ENCODE measurements at regions not wholly inside any gene's neighbourhood (a gene's known extent, or its start where the extent isn't known, plus 50 kb on each side); places are given as distances from the start of the nearest gene placed in this dataset.

GRCh38 chr20:24868396-24868927 is 80.6 kb upstream of the CST7 start:
- no peak overlapping the region for H2BK120ac ChIP-seq (ENCODE audit: low read depth, low read length)
- H3K4me3 ChIP-seq (ENCODE audit: low read length): no peak overlapping the region
- H2BK5ac ChIP-seq (ENCODE audit: low read length): no peak overlapping the region
- no peak overlapping the region for H2BK15ac ChIP-seq (replicated peaks; ENCODE audit: low read depth)
- H3K36me3 ChIP-seq (ENCODE audit: control insufficient read depth, insufficient read depth, low read length): no peaks in the 10 kb centered on the region
- H3K23ac ChIP-seq (ENCODE audit: low read length): no peak overlapping the region
- no peak overlapping the region for H3K4ac ChIP-seq (ENCODE audit: low read depth, low read length)
- no peak overlapping the region for H4K5ac ChIP-seq (ENCODE audit: low read length)
- no peak overlapping the region for H3K9ac ChIP-seq (ENCODE audit: low read length)
- H3K4me2 ChIP-seq (ENCODE audit: low read length): no peak overlapping the region
- H3K4me1 ChIP-seq (ENCODE audit: control insufficient read depth, low read depth, low read length): no peaks in the 10 kb centered on the region
- WGBS (ENCODE audit: extremely low coverage, insufficient coverage, low lambda C conversion rate): no CpG with 5 or more reads among the region's 10 CpGs
- H3K27ac ChIP-seq (ENCODE audit: low read depth, low read length): no peak overlapping the region
- no peaks in the 10 kb centered on the region for H3K27me3 ChIP-seq (ENCODE audit: insufficient read depth, low read length, poor library complexity)
- H2AK5ac ChIP-seq (ENCODE audit: low read length): no peak overlapping the region
- no peak overlapping the region for H3K56ac ChIP-seq (ENCODE audit: low read length)
- no peak overlapping the region for H4K8ac ChIP-seq (ENCODE audit: low read depth, low read length)
- no peak for DNase-seq
- no peaks in the 10 kb centered on the region for H3K79me2 ChIP-seq (ENCODE audit: control insufficient read depth, insufficient read depth, low read length)
- H3K18ac ChIP-seq (ENCODE audit: low read length): no peak overlapping the region
- no peaks in the 10 kb centered on the region for H3K79me1 ChIP-seq (ENCODE audit: low read length)

- DNase-seq: no peak
- H3K4me1 ChIP-seq (ENCODE audit: control insufficient read depth, low read depth, low read length): no peaks in the 10 kb centered on the region
- no peak overlapping the region for H3K4ac ChIP-seq (ENCODE audit: low read depth, low read length)
- H3K27me3 ChIP-seq (ENCODE audit: insufficient read depth, low read length, poor library complexity): no peaks in the 10 kb centered on the region
- H2AK5ac ChIP-seq (ENCODE audit: low read length): no peak overlapping the region
- H3K79me1 ChIP-seq (ENCODE audit: low read length): no peaks in the 10 kb centered on the region
- H3K18ac ChIP-seq (ENCODE audit: low read length): no peak overlapping the region
- no peak overlapping the region for H2BK120ac ChIP-seq (ENCODE audit: low read depth, low read length)
- no CpG with 5 or more reads among the region's 6 CpGs for WGBS (ENCODE audit: extremely low coverage, insufficient coverage, low lambda C conversion rate)
- H3K23ac ChIP-seq (ENCODE audit: low read length): no peak overlapping the region
- no peak overlapping the region for H3K4me2 ChIP-seq (ENCODE audit: low read length)
- no peak overlapping the region for H3K27ac ChIP-seq (ENCODE audit: low read depth, low read length)
- no peak overlapping the region for H3K56ac ChIP-seq (ENCODE audit: low read length)
- H4K8ac ChIP-seq (ENCODE audit: low read depth, low read length): no peak overlapping the region
- no peak overlapping the region for H2BK5ac ChIP-seq (ENCODE audit: low read length)
- no peaks in the 10 kb centered on the region for H3K79me2 ChIP-seq (ENCODE audit: control insufficient read depth, insufficient read depth, low read length)
- H3K36me3 ChIP-seq (ENCODE audit: control insufficient read depth, insufficient read depth, low read length): no peaks in the 10 kb centered on the region
- no peak overlapping the region for H4K5ac ChIP-seq (ENCODE audit: low read length)
- no peak overlapping the region for H3K4me3 ChIP-seq (ENCODE audit: low read length)
- no peak overlapping the region for H3K9ac ChIP-seq (ENCODE audit: low read length)
- H2BK15ac ChIP-seq (replicated peaks; ENCODE audit: low read depth): no peak overlapping the region
Observed at GRCh38 chr20:24868959-24869358, 80.1 kb upstream of the CST7 start.

GRCh38 chr20:24870057-24870456 is 79.0 kb upstream of the CST7 start:
- Histone ChIP-seq H3K4me3 (ENCODE audit: low read length) (no peak overlapping the region), H3K36me3 (ENCODE audit: control insufficient read depth, insufficient read depth, low read length) (no peaks in the 10 kb centered on the region), H3K4ac (ENCODE audit: low read depth, low read length) (no peak overlapping the region), H3K4me1 (ENCODE audit: control insufficient read depth, low read depth, low read length) (no peaks in the 10 kb centered on the region), H3K56ac (ENCODE audit: low read length) (no peak overlapping the region), H4K8ac (ENCODE audit: low read depth, low read length) (no peak overlapping the region), H2BK15ac (replicated peaks; ENCODE audit: low read depth) (no peak overlapping the region), H3K27me3 (ENCODE audit: insufficient read depth, low read length, poor library complexity) (no peaks in the 10 kb centered on the region), H2AK5ac (ENCODE audit: low read length) (no peak overlapping the region), H3K18ac (ENCODE audit: low read length) (no peak overlapping the region), H3K9ac (ENCODE audit: low read length) (no peak overlapping the region), H2BK5ac (ENCODE audit: low read length) (no peak overlapping the region), H4K5ac (ENCODE audit: low read length) (no peak overlapping the region), H3K23ac (ENCODE audit: low read length) (no peak overlapping the region), H3K79me1 (ENCODE audit: low read length) (no peaks in the 10 kb centered on the region), H2BK120ac (ENCODE audit: low read depth, low read length) (no peak overlapping the region), H3K79me2 (ENCODE audit: control insufficient read depth, insufficient read depth, low read length) (no peaks in the 10 kb centered on the region), H3K4me2 (ENCODE audit: low read length) (no peak overlapping the region), H3K27ac (ENCODE audit: low read depth, low read length) (no peak overlapping the region)
- no peak for DNase-seq
- no CpG with 5 or more reads among the region's 3 CpGs for WGBS (ENCODE audit: extremely low coverage, insufficient coverage, low lambda C conversion rate)

- Histone ChIP-seq H3K79me2 (ENCODE audit: control insufficient read depth, insufficient read depth, low read length) (no peaks in the 10 kb centered on the region), H3K18ac (ENCODE audit: low read length) (no peak overlapping the region), H3K27ac (ENCODE audit: low read depth, low read length) (no peak overlapping the region)
Observed at GRCh38 chr20:24870881-24871280, 78.2 kb upstream of the CST7 start.

GRCh38 chr20:24871480-24872213 is 77.4 kb upstream of the CST7 start:
- Histone ChIP-seq H2BK120ac (ENCODE audit: low read depth, low read length) (no peak overlapping the region), H2BK5ac (ENCODE audit: low read length) (no peak overlapping the region)

More at GRCh38 chr20:24870881-24871280, 78.2 kb upstream of the CST7 start:
- H3K27me3 ChIP-seq (ENCODE audit: insufficient read depth, low read length, poor library complexity): no peaks in the 10 kb centered on the region
- H3K4ac ChIP-seq (ENCODE audit: low read depth, low read length): no peak overlapping the region
- no peak overlapping the region for H2AK5ac ChIP-seq (ENCODE audit: low read length)
- H4K8ac ChIP-seq (ENCODE audit: low read depth, low read length): no peak overlapping the region
- no peak overlapping the region for H3K56ac ChIP-seq (ENCODE audit: low read length)
- no CpG with 5 or more reads among the region's 8 CpGs for WGBS (ENCODE audit: extremely low coverage, insufficient coverage, low lambda C conversion rate)
- H4K5ac ChIP-seq (ENCODE audit: low read length): no peak overlapping the region
- H3K79me1 ChIP-seq (ENCODE audit: low read length): no peaks in the 10 kb centered on the region
- no peak overlapping the region for H2BK15ac ChIP-seq (replicated peaks; ENCODE audit: low read depth)
- H3K4me1 ChIP-seq (ENCODE audit: control insufficient read depth, low read depth, low read length): no peaks in the 10 kb centered on the region
- no peak overlapping the region for H2BK120ac ChIP-seq (ENCODE audit: low read depth, low read length)
- no peak overlapping the region for H3K4me2 ChIP-seq (ENCODE audit: low read length)
- H3K9ac ChIP-seq (ENCODE audit: low read length): no peak overlapping the region
- no peak for DNase-seq
- H3K23ac ChIP-seq (ENCODE audit: low read length): no peak overlapping the region
- no peaks in the 10 kb centered on the region for H3K36me3 ChIP-seq (ENCODE audit: control insufficient read depth, insufficient read depth, low read length)
- no peak overlapping the region for H2BK5ac ChIP-seq (ENCODE audit: low read length)
- H3K4me3 ChIP-seq (ENCODE audit: low read length): no peak overlapping the region

More at GRCh38 chr20:24871480-24872213, 77.4 kb upstream of the CST7 start:
- no peaks in the 10 kb centered on the region for H3K79me1 ChIP-seq (ENCODE audit: low read length)
- H3K18ac ChIP-seq (ENCODE audit: low read length): no peak overlapping the region
- no peak overlapping the region for H3K56ac ChIP-seq (ENCODE audit: low read length)
- no peaks in the 10 kb centered on the region for H3K36me3 ChIP-seq (ENCODE audit: control insufficient read depth, insufficient read depth, low read length)
- no peaks in the 10 kb centered on the region for H3K4me1 ChIP-seq (ENCODE audit: control insufficient read depth, low read depth, low read length)
- no peak overlapping the region for H3K4me3 ChIP-seq (ENCODE audit: low read length)
- no peak for DNase-seq
- WGBS (ENCODE audit: extremely low coverage, insufficient coverage, low lambda C conversion rate): no CpG with 5 or more reads among the region's 13 CpGs
- no peak overlapping the region for H3K4ac ChIP-seq (ENCODE audit: low read depth, low read length)
- no peak overlapping the region for H3K9ac ChIP-seq (ENCODE audit: low read length)
- no peak overlapping the region for H4K5ac ChIP-seq (ENCODE audit: low read length)
- no peak overlapping the region for H2BK15ac ChIP-seq (replicated peaks; ENCODE audit: low read depth)
- no peak overlapping the region for H3K23ac ChIP-seq (ENCODE audit: low read length)
- no peak overlapping the region for H4K8ac ChIP-seq (ENCODE audit: low read depth, low read length)
- H2AK5ac ChIP-seq (ENCODE audit: low read length): no peak overlapping the region
- H3K27me3 ChIP-seq (ENCODE audit: insufficient read depth, low read length, poor library complexity): no peaks in the 10 kb centered on the region
- H3K27ac ChIP-seq (ENCODE audit: low read depth, low read length): no peak overlapping the region
- no peaks in the 10 kb centered on the region for H3K79me2 ChIP-seq (ENCODE audit: control insufficient read depth, insufficient read depth, low read length)
- H3K4me2 ChIP-seq (ENCODE audit: low read length): no peak overlapping the region
